ENCODE measurements at regions not wholly inside any gene's neighbourhood (a gene's known extent, or its start where the extent isn't known, plus 50 kb on each side); places are given as distances from the start of the nearest gene placed in this dataset.

DNA sequence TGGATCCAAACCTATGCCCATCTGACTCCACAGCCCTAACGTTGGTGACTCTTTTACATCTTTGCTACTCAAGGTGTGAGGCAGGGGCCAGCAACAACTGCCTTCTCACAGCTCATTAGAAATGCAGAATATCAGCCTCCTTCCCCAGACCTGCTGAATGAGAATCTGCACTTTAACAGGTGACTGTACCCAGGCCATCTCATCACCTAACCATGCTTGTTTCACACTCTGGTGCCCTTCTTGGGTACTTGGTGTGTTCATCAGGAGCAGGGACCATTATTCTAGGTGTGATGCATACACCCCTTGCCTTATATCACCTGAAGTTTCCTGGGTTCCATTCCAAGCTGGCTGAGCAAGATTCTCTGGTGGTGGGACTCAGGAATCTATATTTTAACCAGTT lies 196.3 kb upstream of the LMCD1 start:
- no peak for DNase-seq (ENCODE audit: low spot score)
- Histone ChIP-seq H3K4me3 (ENCODE audit: low read depth in 1 of 3, low read length in 3 of 3) (no peak overlapping the region), H3K27ac (ENCODE audit: low read depth in 1 of 2, low read length in 2 of 2) (no peak overlapping the region), H3K27me3 (ENCODE audit: control insufficient read depth in 4 of 4, insufficient read depth in 4 of 4, low read length in 3 of 4) (no peaks in the 10 kb centered on the region), H3K36me3 (ENCODE audit: control insufficient read depth in 4 of 4, insufficient read depth in 3 of 4, low read depth in 1 of 4, low read length in 3 of 4) (no peaks in the 10 kb centered on the region), H3K9me3 (ENCODE audit: control insufficient read depth in 4 of 4, low read length in 3 of 4) (no peaks in the 10 kb centered on the region), H3K4me1 (ENCODE audit: control insufficient read depth in 4 of 4, insufficient read depth in 4 of 4, low read length in 3 of 4) (no peaks in the 10 kb centered on the region), H3K9ac (ENCODE audit: low read depth in 1 of 2, low read length in 2 of 2) (no peak overlapping the region)
- TF ChIP-seq, protein P1, sequence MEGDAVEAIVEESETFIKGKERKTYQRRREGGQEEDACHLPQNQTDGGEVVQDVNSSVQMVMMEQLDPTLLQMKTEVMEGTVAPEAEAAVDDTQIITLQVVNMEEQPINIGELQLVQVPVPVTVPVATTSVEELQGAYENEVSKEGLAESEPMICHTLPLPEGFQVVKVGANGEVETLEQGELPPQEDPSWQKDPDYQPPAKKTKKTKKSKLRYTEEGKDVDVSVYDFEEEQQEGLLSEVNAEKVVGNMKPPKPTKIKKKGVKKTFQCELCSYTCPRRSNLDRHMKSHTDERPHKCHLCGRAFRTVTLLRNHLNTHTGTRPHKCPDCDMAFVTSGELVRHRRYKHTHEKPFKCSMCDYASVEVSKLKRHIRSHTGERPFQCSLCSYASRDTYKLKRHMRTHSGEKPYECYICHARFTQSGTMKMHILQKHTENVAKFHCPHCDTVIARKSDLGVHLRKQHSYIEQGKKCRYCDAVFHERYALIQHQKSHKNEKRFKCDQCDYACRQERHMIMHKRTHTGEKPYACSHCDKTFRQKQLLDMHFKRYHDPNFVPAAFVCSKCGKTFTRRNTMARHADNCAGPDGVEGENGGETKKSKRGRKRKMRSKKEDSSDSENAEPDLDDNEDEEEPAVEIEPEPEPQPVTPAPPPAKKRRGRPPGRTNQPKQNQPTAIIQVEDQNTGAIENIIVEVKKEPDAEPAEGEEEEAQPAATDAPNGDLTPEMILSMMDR (IDR thresholded peaks at IDR 0.05; ENCODE audit: low read depth, low read length, missing input control) = no peak
- TF ChIP-seq EGR1 (IDR thresholded peaks at IDR 0.05; ENCODE audit: low read depth in 2 of 2) (no peak), HNF4A (conservative IDR thresholded peaks at IDR 0.05) (no peak), YY1 (IDR thresholded peaks at IDR 0.05) (no peak), JUND (IDR thresholded peaks at IDR 0.05) (no peak), TAF1 (conservative IDR thresholded peaks at IDR 0.05) (no peak)
- TF ChIP-seq, protein P2, sequence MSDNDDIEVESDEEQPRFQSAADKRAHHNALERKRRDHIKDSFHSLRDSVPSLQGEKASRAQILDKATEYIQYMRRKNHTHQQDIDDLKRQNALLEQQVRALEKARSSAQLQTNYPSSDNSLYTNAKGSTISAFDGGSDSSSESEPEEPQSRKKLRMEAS (IDR thresholded peaks at IDR 0.05) = no peak
- TF ChIP-seq, protein P3, sequence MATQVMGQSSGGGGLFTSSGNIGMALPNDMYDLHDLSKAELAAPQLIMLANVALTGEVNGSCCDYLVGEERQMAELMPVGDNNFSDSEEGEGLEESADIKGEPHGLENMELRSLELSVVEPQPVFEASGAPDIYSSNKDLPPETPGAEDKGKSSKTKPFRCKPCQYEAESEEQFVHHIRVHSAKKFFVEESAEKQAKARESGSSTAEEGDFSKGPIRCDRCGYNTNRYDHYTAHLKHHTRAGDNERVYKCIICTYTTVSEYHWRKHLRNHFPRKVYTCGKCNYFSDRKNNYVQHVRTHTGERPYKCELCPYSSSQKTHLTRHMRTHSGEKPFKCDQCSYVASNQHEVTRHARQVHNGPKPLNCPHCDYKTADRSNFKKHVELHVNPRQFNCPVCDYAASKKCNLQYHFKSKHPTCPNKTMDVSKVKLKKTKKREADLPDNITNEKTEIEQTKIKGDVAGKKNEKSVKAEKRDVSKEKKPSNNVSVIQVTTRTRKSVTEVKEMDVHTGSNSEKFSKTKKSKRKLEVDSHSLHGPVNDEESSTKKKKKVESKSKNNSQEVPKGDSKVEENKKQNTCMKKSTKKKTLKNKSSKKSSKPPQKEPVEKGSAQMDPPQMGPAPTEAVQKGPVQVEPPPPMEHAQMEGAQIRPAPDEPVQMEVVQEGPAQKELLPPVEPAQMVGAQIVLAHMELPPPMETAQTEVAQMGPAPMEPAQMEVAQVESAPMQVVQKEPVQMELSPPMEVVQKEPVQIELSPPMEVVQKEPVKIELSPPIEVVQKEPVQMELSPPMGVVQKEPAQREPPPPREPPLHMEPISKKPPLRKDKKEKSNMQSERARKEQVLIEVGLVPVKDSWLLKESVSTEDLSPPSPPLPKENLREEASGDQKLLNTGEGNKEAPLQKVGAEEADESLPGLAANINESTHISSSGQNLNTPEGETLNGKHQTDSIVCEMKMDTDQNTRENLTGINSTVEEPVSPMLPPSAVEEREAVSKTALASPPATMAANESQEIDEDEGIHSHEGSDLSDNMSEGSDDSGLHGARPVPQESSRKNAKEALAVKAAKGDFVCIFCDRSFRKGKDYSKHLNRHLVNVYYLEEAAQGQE (IDR thresholded peaks at IDR 0.05) = no peak
- TF ChIP-seq, protein P4, sequence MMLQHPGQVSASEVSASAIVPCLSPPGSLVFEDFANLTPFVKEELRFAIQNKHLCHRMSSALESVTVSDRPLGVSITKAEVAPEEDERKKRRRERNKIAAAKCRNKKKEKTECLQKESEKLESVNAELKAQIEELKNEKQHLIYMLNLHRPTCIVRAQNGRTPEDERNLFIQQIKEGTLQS (IDR thresholded peaks at IDR 0.05) = no peak
- WGBS = 61% methylated on average over 1 of the region's 1 CpG

DNA sequence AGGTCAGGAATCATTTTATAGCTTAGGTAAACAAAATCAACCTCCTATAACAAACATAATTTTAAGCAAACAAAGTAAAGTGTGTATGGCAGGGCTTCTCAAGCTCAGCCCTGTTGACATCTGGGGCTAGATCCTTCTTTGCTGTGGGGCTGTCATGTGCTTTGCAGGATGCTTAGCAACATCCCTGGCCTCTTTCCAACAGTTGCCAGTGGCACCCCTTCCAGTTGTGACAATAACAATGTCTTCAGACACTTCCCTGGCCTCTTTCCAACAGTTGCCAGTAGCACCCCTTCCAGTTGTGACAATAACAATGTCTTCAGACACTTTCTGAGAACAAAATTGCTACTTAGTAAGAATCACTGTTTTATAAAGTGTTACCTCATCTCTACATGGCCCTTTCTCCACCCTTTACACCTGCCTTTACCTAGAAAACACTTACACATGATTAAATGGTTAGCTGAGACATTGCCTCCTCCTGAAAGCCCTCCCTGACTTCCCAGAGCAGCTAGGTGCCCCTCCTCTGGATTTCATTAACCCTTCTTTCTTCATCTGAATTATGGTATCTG lies 194.0 kb upstream of the LMCD1 start:
- no peaks in the 10 kb centered on the region for H3K27me3 ChIP-seq (ENCODE audit: control insufficient read depth in 4 of 4, insufficient read depth in 4 of 4, low read length in 3 of 4)
- no peaks in the 10 kb centered on the region for H3K9me3 ChIP-seq (ENCODE audit: control insufficient read depth in 4 of 4, low read length in 3 of 4)
- H3K4me3 ChIP-seq (ENCODE audit: low read depth in 1 of 3, low read length in 3 of 3) = no peak overlapping the region
- DNase-seq (ENCODE audit: low spot score) = no peak
- H3K36me3 ChIP-seq (ENCODE audit: control insufficient read depth in 4 of 4, insufficient read depth in 3 of 4, low read depth in 1 of 4, low read length in 3 of 4) = no peaks in the 10 kb centered on the region
- H3K9ac ChIP-seq (ENCODE audit: low read depth in 1 of 2, low read length in 2 of 2) = no peak overlapping the region
- TF ChIP-seq RAD21 (IDR thresholded peaks at IDR 0.05) (no peak), HNF4A (conservative IDR thresholded peaks at IDR 0.05) (no peak), FOXA1 (IDR thresholded peaks at IDR 0.05) (no peak), GABPA (IDR thresholded peaks at IDR 0.05 in 1 of 2, conservative IDR thresholded peaks at IDR 0.05 in 1 of 2) (no peak), TAF1 (conservative IDR thresholded peaks at IDR 0.05) (no peak), SP1 (IDR thresholded peaks at IDR 0.05) (no peak), RXRA (IDR thresholded peaks at IDR 0.05) (no peak), YY1 (IDR thresholded peaks at IDR 0.05) (no peak), JUND (IDR thresholded peaks at IDR 0.05) (no peak), HNF4G (IDR thresholded peaks at IDR 0.05) (no peak), NR2F2 (IDR thresholded peaks at IDR 0.05) (no peak), EGR1 (IDR thresholded peaks at IDR 0.05; ENCODE audit: low read depth in 2 of 2) (no peak)
- TF ChIP-seq, protein P2 (IDR thresholded peaks at IDR 0.05) = no peak
- TF ChIP-seq, protein P1 (IDR thresholded peaks at IDR 0.05; ENCODE audit: low read depth, low read length, missing input control) = no peak
- TF ChIP-seq, protein P3 (IDR thresholded peaks at IDR 0.05) = no peak
- H3K27ac ChIP-seq (ENCODE audit: low read depth in 1 of 2, low read length in 2 of 2) = no peak overlapping the region
- no peaks in the 10 kb centered on the region for H3K4me1 ChIP-seq (ENCODE audit: control insufficient read depth in 4 of 4, insufficient read depth in 4 of 4, low read length in 3 of 4)
